GM18907 (cell line): ENCODE measurements at regions not wholly inside any gene's neighbourhood (a gene's known extent, or its start where the extent isn't known, plus 50 kb on each side); places are given as distances from the start of the nearest gene placed in this dataset.
A peak's percentile ranks its signal among the peaks of the same experiment; 100 is the strongest.

Experiments used
- ATAC-seq: cut with Tn5 transposase; IDR thresholded peaks from one replicate; pipeline ENCODE4 v1.9.1; 2021; ENCODE audit warnings: mild to moderate bottlenecking, moderate library complexity; ENCODE audit not compliant: unreplicated experiment

- no peak for ATAC-seq
Observed at GRCh38 chrX:120819126-120819525, 56.5 kb downstream of the CT47B1 start.

GRCh38 chrX:120813982-120814381 is 61.7 kb downstream of the CT47B1 start:
- ATAC-seq, result no peak

GRCh38 chrX:120801426-120801825 is 74.2 kb downstream of the CT47B1 start:
- no peak for ATAC-seq

- ATAC-seq, result no peak
Observed at GRCh38 chrX:120797188-120797851, 78.3 kb downstream of the CT47B1 start.

GRCh38 chrX:120795301-120795700 is 80.4 kb downstream of the CT47B1 start:
- no peak for ATAC-seq

GRCh38 chrX:120794525-120794975 is 81.1 kb downstream of the CT47B1 start:
- no peak for ATAC-seq

- ATAC-seq, result no peak
Observed at GRCh38 chrX:120793098-120793497, 82.6 kb downstream of the CT47B1 start.

- ATAC-seq, result no peak
Observed at GRCh38 chrX:120791013-120791643, 84.5 kb downstream of the CT47B1 start.

- no peak for ATAC-seq
Observed at GRCh38 chrX:120790552-120790951, 85.1 kb downstream of the CT47B1 start.

GRCh38 chrX:120790118-120790517 is 85.5 kb downstream of the CT47B1 start:
- ATAC-seq, result peak; percentile 74

GRCh38 chrX:120781403-120781802 is 94.3 kb downstream of the CT47B1 start:
- no peak for ATAC-seq

GRCh38 chrX:120775959-120776358 is 99.7 kb downstream of the CT47B1 start:
- no peak for ATAC-seq

- no peak for ATAC-seq
Observed at GRCh38 chrX:120774606-120775005, 101.1 kb downstream of the CT47B1 start.

GRCh38 chrX:120773801-120774200 is 101.9 kb downstream of the CT47B1 start:
- ATAC-seq, result no peak

GRCh38 chrX:120769576-120770341 is 105.9 kb downstream of the CT47B1 start:
- ATAC-seq, result peak; percentile 57

GRCh38 chrX:120768681-120769080 is 107.0 kb downstream of the CT47B1 start:
- no peak for ATAC-seq

- no peak for ATAC-seq
Observed at GRCh38 chrX:120768254-120768653, 107.4 kb downstream of the CT47B1 start.

- no peak for ATAC-seq
Observed at GRCh38 chrX:120763269-120763668, 112.4 kb downstream of the CT47B1 start.

GRCh38 chrX:120761810-120762209 is 113.9 kb downstream of the CT47B1 start:
- no peak for ATAC-seq

GRCh38 chrX:120759685-120760084 is 116.0 kb downstream of the CT47B1 start:
- ATAC-seq, result no peak

GRCh38 chrX:120755066-120755846 is 120.4 kb downstream of the CT47B1 start:
- ATAC-seq, result peak; percentile 53
